Activated naive CD8-positive, alpha-beta T cell (primary cell): ENCODE measurements at regions not wholly inside any gene's neighbourhood (a gene's known extent, or its start where the extent isn't known, plus 50 kb on each side); places are given as distances from the start of the nearest gene placed in this dataset.

Experiments
- H3K27ac Mint-ChIP-seq: one replicate; pipeline ENCODE4 v1.8.0; 2021; ENCODE audit warnings: mixed read lengths
- H3K27me3 Mint-ChIP-seq: one replicate; pipeline ENCODE4 v1.8.0; 2021; ENCODE audit warnings: mixed read lengths
- H3K36me3 Mint-ChIP-seq: one replicate; pipeline ENCODE4 v1.8.0; 2021; ENCODE audit warnings: mixed read lengths
- H3K4me1 Mint-ChIP-seq: one replicate; pipeline ENCODE4 v1.8.0; 2021; ENCODE audit warnings: low read depth, mixed read lengths
- H3K4me3 Mint-ChIP-seq: one replicate; pipeline ENCODE4 v1.8.0; 2021; ENCODE audit warnings: mild to moderate bottlenecking, mixed read lengths
- H3K9me3 Mint-ChIP-seq: one replicate; pipeline ENCODE4 v1.8.0; 2021; ENCODE audit warnings: low read depth, mixed read lengths

DNA sequence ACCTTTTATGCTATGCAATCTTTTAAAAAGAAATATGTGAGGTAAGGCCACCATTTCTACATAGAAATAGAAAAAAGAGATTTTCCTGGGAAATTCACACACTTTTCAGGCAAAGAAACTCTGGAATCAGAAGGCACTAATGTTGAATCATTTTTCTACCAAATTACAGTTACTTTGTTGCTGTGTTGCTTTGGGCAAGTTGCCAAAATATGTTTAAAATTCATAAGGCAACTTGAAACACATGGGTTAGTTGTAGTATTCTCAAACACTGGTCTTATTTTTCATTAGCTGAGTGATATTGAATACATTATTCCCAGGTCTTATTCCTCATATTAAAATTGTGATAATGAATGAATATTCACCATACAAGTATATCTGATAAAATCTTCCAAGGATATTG is 195.0 kb upstream of the SLITRK1 start:
- H3K4me3 Mint-ChIP-seq, result no peak overlapping the region
- H3K27me3 Mint-ChIP-seq, result no peaks in the 10 kb centered on the region
- no peaks in the 10 kb centered on the region for H3K36me3 Mint-ChIP-seq
- H3K27ac Mint-ChIP-seq, result no peak overlapping the region
- H3K9me3 Mint-ChIP-seq, result no peaks in the 10 kb centered on the region
- H3K4me1 Mint-ChIP-seq, result no peaks in the 10 kb centered on the region

DNA sequence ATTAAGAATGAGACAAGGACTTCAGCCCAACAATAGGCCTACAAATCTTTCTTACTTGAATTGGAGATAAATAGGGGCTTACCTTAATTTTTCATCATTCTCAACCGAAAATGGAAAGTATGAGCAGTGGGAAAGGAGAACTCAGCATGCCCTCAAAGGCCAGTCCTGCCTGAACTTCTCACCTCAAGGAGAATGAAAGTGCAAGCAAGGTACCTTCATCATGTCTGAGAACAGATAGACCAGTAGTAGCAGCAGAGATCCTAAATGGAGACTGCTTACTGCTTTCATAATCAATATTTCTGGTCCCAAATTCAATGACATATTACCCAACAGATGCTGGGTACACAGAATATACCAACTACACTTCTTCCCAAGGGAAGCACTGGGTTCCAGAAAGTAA is 194.0 kb upstream of the SLITRK1 start:
- no peaks in the 10 kb centered on the region for H3K36me3 Mint-ChIP-seq
- H3K27ac Mint-ChIP-seq, result no peak overlapping the region
- H3K9me3 Mint-ChIP-seq, result no peaks in the 10 kb centered on the region
- H3K4me3 Mint-ChIP-seq, result no peak overlapping the region
- no peaks in the 10 kb centered on the region for H3K27me3 Mint-ChIP-seq
- H3K4me1 Mint-ChIP-seq, result no peaks in the 10 kb centered on the region

DNA sequence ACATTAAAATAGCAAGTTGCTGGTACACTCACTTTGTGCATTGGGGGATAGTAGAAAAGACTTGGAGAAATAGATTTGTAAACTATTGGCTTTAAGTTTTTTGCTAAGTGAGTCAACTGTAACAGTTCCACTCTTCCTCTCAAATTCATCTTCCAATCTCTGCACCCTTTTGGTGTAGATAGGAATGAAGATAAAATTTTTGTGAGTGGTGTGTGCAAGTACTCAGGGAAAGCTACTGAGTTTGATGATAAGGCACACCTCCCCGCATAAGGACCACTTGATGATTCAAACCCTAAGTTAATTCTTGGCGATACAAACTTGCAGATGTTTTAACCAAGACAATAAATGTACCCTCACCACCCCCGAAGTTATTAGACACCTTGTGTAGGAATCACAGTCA is 168.3 kb upstream of the SLITRK1 start:
- H3K4me1 Mint-ChIP-seq, result no peaks in the 10 kb centered on the region
- H3K4me3 Mint-ChIP-seq, result no peak overlapping the region
- no peaks in the 10 kb centered on the region for H3K27me3 Mint-ChIP-seq
- H3K9me3 Mint-ChIP-seq, result no peaks in the 10 kb centered on the region
- no peak overlapping the region for H3K27ac Mint-ChIP-seq
- H3K36me3 Mint-ChIP-seq, result no peaks in the 10 kb centered on the region

DNA sequence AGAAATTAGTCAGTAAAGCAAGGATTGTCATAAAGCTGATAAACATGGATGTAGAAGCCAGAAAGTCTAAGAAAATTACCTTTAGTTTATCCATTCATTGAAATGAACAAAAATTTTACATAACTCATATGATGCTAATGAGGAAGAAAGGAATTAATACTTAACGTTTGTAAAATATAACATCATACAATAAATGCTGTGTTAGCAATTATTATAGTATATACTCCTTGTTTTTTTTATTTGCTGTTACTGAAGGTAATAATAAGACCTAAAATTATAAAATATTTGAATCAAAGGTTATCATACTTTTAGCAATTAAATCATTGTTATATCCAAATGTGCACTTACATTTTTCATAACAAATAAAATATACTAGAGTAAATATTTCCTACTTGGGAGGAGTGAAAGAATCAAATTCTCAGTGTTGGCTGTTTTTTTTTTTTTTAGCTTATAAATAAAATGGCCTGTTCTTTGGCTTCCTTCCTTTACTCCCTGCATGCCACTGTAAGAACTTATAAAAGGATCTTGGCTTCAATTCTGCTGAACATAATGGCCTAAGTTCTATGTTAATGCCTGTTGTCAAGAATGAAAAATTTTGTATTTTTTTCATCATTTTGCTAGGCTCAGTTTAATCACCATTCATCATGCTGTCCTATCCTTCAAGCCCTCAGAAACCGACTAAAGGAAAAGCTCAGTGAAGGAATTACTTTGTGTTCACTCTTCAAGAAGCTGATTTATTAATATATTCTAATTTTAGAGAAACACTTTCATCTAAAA is 167.4 kb upstream of the SLITRK1 start:
- H3K4me3 Mint-ChIP-seq, result no peak overlapping the region
- H3K36me3 Mint-ChIP-seq, result no peaks in the 10 kb centered on the region
- H3K9me3 Mint-ChIP-seq, result no peaks in the 10 kb centered on the region
- H3K27me3 Mint-ChIP-seq, result no peaks in the 10 kb centered on the region
- no peaks in the 10 kb centered on the region for H3K4me1 Mint-ChIP-seq
- no peak overlapping the region for H3K27ac Mint-ChIP-seq

DNA sequence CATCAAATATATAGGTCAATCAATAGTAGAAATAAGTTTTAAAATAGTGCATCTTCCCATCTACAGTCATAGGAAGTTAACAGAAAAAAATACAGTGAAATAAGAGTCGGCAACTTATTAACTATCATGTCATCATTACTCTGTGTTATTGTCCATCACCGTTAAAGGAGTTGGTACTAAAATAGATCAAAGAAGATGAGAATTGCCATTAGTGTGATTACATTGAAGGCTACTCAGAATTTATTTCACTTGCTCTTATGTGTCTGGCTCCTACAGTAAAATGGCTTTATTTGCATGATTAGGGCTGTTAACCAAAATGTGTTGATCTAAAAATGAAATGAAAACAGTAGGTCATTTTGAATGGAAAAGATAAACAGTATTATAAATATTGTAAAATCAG is 162.5 kb upstream of the SLITRK1 start:
- no peaks in the 10 kb centered on the region for H3K9me3 Mint-ChIP-seq
- H3K27me3 Mint-ChIP-seq, result no peaks in the 10 kb centered on the region
- peaks cover 2% of the 10 kb centered on the region for H3K4me1 Mint-ChIP-seq
- H3K36me3 Mint-ChIP-seq, result no peaks in the 10 kb centered on the region
- no peak overlapping the region for H3K4me3 Mint-ChIP-seq
- no peak overlapping the region for H3K27ac Mint-ChIP-seq

DNA sequence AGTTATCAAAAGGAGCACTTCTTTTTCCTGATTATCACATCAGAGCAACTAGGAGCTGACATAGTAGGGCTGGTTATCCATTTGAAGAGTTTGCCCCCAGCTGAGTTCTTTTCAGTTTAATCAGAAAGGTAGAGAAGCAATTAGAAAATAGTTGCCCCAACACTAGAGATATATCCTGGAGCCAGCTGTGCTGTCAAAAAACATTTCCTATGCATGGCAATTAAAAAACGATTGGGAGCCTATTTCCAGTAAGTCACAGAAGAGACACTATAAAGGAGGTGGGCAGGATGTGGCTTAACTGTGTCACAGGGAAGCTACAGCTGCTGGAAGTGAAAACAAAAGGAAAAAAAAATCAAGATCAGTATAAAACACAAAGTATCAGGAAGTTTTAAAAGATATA is 155.7 kb upstream of the SLITRK1 start:
- no peaks in the 10 kb centered on the region for H3K9me3 Mint-ChIP-seq
- no peaks in the 10 kb centered on the region for H3K27me3 Mint-ChIP-seq
- no peaks in the 10 kb centered on the region for H3K36me3 Mint-ChIP-seq
- H3K4me1 Mint-ChIP-seq, result peaks cover 9% of the 10 kb centered on the region
- no peak overlapping the region for H3K27ac Mint-ChIP-seq
- no peak overlapping the region for H3K4me3 Mint-ChIP-seq

DNA sequence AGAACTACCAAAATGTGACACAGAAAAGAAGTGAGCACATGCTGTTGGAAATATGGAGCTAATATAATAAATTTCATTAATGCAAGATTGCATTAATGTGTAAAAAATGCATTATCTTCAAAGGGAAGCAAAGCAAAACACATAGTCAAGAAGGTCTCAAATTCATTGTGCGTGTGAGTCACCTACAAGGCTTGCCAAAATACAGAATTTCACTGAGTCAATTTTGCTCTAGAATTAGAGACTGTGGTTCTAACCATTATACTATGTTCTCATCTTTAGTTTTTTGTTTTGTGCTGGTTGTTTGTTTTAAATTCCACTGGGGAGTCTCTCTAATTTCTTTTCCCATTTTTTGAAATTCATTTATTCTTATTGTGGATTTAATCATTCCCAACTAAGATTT is 149.8 kb upstream of the SLITRK1 start:
- H3K27me3 Mint-ChIP-seq, result no peaks in the 10 kb centered on the region
- no peak overlapping the region for H3K4me3 Mint-ChIP-seq
- no peaks in the 10 kb centered on the region for H3K9me3 Mint-ChIP-seq
- no peaks in the 10 kb centered on the region for H3K36me3 Mint-ChIP-seq
- H3K4me1 Mint-ChIP-seq, result no peaks in the 10 kb centered on the region
- no peak overlapping the region for H3K27ac Mint-ChIP-seq

DNA sequence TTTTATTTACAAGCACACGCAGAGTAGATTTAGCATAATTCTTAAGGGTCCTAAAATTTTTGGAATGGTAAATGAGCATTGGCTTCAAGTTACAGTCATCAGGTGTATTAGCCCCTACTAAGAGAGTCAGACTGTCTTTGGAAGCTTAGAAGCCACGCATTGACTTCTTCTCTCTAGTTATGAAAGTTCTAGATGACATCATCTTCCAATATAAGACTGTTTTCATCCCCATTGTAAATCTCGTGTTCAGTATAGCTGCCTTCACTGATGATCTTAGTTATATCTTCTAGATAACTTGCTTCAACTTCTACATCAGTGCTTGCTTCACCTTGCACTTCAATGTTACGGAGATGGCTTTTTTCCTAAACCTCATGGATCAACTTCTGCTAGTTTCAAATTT is 148.8 kb upstream of the SLITRK1 start:
- Mint-ChIP-seq H3K4me3 (no peak overlapping the region), H3K4me1 (no peaks in the 10 kb centered on the region)

DNA sequence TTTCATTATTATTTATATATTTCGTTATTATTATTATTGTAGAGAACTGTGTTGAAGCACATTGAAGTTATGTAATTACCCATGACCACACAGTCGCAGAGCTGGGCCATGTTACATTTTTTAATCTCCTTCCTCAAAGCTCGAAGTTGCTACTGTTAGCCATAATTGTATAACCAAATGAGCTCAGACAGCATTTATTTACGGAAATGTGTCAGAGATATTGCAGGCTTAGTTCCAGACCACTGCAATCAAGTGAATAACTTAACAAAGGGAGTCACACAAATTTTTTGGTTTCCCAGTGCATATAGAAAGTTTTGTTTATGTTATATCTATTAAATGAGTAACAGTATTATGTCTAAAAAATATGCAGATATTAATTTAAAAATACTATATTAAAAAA is 147.1 kb upstream of the SLITRK1 start:
- Mint-ChIP-seq H3K27me3 (no peaks in the 10 kb centered on the region), H3K4me1 (no peaks in the 10 kb centered on the region), H3K27ac (no peak overlapping the region), H3K4me3 (no peak overlapping the region), H3K36me3 (no peaks in the 10 kb centered on the region), H3K9me3 (no peaks in the 10 kb centered on the region)

More for the DNA sequence above, 148.8 kb upstream of the SLITRK1 start:
- no peaks in the 10 kb centered on the region for H3K9me3 Mint-ChIP-seq
- H3K27ac Mint-ChIP-seq, result no peak overlapping the region
- no peaks in the 10 kb centered on the region for H3K27me3 Mint-ChIP-seq
- H3K36me3 Mint-ChIP-seq, result no peaks in the 10 kb centered on the region

DNA sequence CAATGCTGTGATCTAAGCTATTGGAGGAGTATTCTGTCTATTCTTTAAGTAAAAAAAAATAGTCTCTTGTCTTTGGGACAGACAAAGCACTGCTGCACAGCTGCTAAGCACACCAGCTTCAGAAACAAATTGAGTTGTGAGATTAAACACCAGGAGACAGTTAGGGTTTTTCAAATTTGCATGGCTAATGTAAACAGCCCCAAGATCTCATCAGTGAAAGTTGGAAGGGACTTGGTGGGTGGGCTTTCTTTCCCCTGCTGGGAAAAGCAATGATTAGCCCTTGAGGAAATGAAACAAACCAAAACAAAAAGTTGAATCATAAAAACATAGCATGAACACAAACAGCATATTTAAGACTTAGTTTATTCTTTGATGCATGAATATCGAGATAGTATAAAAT is 143.6 kb upstream of the SLITRK1 start:
- no peaks in the 10 kb centered on the region for H3K27me3 Mint-ChIP-seq
- no peaks in the 10 kb centered on the region for H3K4me1 Mint-ChIP-seq
- no peak overlapping the region for H3K4me3 Mint-ChIP-seq
- no peaks in the 10 kb centered on the region for H3K9me3 Mint-ChIP-seq
- no peaks in the 10 kb centered on the region for H3K36me3 Mint-ChIP-seq
- no peak overlapping the region for H3K27ac Mint-ChIP-seq

DNA sequence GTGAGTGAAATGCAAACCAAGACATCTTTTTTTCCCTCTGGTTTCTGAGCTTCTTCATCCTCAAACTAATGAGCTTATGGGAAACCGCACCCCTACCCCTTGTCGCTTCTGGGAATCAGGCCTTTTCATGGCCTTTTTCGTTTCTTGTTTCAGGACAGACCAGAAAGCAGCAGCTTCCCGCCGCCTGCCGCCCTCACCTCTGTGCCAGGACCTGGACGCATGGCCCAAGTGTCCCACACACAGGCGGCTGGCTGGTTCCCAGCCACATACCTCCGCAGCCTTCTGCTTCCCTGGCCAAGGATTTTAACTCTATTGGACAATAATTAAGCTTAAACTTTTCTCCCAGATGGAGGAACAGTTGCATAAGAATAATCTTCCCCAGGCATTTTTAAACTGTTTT is 114.1 kb upstream of the SLITRK1 start:
- Mint-ChIP-seq H3K36me3 (no peaks in the 10 kb centered on the region), H3K27ac (no peak overlapping the region), H3K4me3 (no peak overlapping the region), H3K27me3 (no peaks in the 10 kb centered on the region), H3K4me1 (no peaks in the 10 kb centered on the region), H3K9me3 (no peaks in the 10 kb centered on the region)

DNA sequence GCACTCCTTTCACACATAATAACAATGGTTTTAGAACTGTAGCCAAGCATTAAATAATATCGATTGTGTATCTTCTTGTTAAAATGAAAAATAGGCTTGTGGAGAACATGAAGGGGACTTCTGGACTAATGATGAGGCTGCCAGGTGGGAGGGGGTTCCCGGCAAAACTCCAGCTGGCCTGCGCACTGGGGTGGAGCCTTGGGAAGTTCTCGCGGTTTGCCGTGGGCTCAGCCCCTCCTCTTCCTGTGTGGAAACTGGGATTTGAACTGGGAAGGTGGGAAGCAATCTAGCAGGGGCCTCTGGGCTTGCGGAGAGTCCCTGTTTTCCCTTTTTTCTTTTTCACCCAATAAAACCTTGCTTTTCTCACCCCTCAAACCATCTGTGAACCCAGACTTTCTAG is 113.7 kb upstream of the SLITRK1 start:
- Mint-ChIP-seq H3K4me1 (no peaks in the 10 kb centered on the region), H3K36me3 (no peaks in the 10 kb centered on the region)

DNA sequence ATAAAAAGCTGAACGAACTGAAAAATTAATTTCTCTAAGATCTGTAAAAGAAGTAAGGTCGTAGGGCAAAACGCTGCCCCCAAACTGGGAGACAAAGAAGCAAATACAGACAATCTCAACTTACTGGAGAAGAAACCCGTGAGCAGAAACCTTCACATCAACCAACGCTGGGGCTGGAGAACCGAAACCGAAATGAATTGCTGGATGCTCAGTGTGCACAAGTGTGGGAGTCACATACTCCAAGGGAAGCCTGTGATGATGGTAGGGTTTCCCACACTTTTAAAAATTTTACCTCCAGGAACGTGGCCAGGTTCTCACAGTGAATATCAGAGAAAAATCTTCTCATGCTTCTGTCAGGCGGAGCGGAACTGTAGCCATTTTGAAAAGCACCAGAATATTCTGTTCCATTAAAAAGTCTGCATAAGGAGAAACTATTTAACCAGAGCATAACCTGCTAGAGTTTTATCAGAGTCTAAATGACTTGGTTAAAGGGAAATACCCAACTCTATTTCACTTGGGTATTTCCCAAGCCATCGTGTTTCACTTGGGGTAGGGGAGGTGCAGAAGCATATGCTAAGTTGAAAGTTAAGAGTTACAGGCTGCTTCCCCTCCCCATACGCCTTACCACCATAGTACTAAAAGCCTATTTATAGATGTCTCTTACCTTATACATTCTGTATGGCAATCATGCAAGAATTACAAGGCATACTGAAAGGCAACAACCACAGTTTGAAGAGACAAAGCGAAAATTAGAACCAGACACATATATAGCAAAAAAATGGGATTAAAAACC is 110.5 kb upstream of the SLITRK1 start:
- no peaks in the 10 kb centered on the region for H3K27me3 Mint-ChIP-seq
- H3K4me1 Mint-ChIP-seq, result no peaks in the 10 kb centered on the region
- H3K36me3 Mint-ChIP-seq, result no peaks in the 10 kb centered on the region
- no peak overlapping the region for H3K27ac Mint-ChIP-seq
- no peak overlapping the region for H3K4me3 Mint-ChIP-seq
- H3K9me3 Mint-ChIP-seq, result no peaks in the 10 kb centered on the region

More for the DNA sequence above, 113.7 kb upstream of the SLITRK1 start:
- Mint-ChIP-seq H3K27me3 (no peaks in the 10 kb centered on the region), H3K27ac (no peak overlapping the region), H3K9me3 (no peaks in the 10 kb centered on the region), H3K4me3 (no peak overlapping the region)

DNA sequence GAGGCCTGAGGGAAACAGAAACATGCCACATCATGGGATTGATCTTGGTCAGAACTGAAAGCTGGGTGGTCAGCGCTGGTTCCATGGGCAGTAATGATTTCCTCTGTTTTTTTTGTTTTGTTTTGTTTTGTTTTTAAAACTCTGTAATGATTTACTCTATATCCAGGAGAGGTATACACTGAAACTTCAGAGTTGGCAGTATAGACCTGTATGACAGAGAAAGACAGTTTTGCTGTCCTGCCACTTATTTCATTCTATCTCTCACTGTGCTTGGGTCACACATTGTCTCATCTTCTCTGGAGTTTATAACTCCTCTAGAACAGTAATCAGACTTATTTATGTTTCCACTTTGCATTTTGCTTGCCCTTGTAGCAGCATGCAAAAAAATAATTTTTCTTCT is 105.1 kb upstream of the SLITRK1 start:
- H3K4me1 Mint-ChIP-seq, result no peaks in the 10 kb centered on the region
- H3K27me3 Mint-ChIP-seq, result no peaks in the 10 kb centered on the region
- no peaks in the 10 kb centered on the region for H3K36me3 Mint-ChIP-seq
- no peak overlapping the region for H3K27ac Mint-ChIP-seq
- no peak overlapping the region for H3K4me3 Mint-ChIP-seq
- H3K9me3 Mint-ChIP-seq, result no peaks in the 10 kb centered on the region

DNA sequence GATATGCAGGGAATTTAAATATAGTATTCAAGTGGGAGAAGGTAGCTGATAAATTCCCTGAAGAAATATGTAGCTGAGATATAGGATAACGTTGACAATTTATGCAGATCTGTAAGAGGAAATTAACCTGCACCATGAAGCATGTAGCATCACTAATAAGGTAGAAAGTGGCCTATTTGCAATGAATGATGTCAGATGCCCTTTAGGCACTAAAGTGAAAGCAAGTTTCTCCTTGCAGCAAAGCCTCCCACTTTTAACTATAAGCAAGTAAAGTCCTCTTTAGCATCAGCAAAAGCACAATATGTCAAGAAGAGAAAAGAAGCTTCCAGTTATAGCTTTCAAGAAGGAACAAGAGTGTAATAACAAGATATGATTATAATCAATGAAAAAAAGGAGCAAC is 102.5 kb upstream of the SLITRK1 start:
- Mint-ChIP-seq H3K27me3 (no peaks in the 10 kb centered on the region), H3K36me3 (no peaks in the 10 kb centered on the region), H3K27ac (no peak overlapping the region), H3K4me3 (no peak overlapping the region), H3K4me1 (no peaks in the 10 kb centered on the region), H3K9me3 (no peaks in the 10 kb centered on the region)

DNA sequence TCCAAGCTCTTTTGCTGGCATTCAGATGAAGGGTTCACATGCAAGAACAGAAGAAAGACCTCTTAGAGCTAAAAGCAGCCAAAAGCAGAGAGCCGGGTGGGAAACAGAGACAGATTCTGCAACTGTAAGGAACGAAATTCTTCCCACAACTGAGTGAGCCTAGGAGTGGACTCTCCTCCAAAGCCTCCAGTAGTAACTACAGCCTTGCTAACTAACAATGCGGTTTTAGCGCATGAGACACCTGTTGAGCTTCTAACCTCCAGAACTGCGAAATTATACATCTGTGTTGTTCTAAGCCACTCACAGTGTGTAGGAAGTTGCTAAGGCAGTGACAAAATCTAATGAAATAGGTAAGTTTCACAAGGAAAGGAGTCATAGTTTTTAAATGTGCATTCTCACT is 98.1 kb upstream of the SLITRK1 start:
- H3K36me3 Mint-ChIP-seq, result no peaks in the 10 kb centered on the region
- H3K4me1 Mint-ChIP-seq, result peaks cover 6% of the 10 kb centered on the region
- no peaks in the 10 kb centered on the region for H3K9me3 Mint-ChIP-seq
- H3K4me3 Mint-ChIP-seq, result no peak overlapping the region
- no peaks in the 10 kb centered on the region for H3K27me3 Mint-ChIP-seq
- no peak overlapping the region for H3K27ac Mint-ChIP-seq
